ENCODE measurements at regions not wholly inside any gene's neighbourhood (a gene's known extent, or its start where the extent isn't known, plus 50 kb on each side); places are given as distances from the start of the nearest gene placed in this dataset.

DNA sequence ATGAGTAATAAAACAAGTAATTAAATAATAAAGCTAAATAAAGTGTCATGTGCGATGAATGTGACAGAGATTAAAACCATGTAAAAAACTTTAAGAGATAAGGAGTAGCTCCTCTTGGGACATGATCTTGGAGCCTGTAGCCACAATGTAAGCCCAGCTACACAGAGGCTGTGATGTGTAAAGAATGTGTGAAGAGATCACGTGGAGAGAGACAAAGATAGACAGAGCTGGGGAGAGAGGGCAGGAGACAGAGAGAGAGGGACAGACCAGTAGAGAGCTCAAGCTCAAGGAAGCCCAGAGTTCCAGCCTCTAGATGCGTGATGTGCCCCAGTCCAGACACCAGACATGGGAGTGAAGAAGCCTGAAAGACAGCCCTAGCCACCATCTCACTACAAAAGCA is 644.1 kb downstream of the TNS3 start:
- TF ChIP-seq CTCF (IDR thresholded peaks at IDR 0.05) (no peak), POLR2A (IDR thresholded peaks at IDR 0.05) (no peak)
- H3K4me1 ChIP-seq = peaks cover 0 to 25% (median 13%) of the 10 kb centered on the region in 12 donors
- no peaks in the 10 kb centered on the region for H3K36me3 ChIP-seq
- no peaks in the 10 kb centered on the region for H3K27me3 ChIP-seq
- intact Hi-C loops (cut with DNase I) = loop anchor here in 3 of 10 donors (10.0 kb wide), 4 partner anchors 97 to 333 kb away; no protein-coding TSS in a partner anchor
- DNase-seq (no peak), ATAC-seq (peak; percentile 46 to 87 (median 66))
- H3K27ac ChIP-seq = no peak overlapping the region
- H3K4me3 ChIP-seq = no peak overlapping the region
- no peaks in the 10 kb centered on the region for H3K9me3 ChIP-seq
- WGBS, 4 donors = 45 to 59% (median 52%) methylated on average over 3 of the region's 3 CpGs

- intact Hi-C loops (cut with DNase I) = loop anchor here in 3 of 10 donors (5.0 to 10.0 kb wide), 5 partner anchors 100 to 330 kb away; no protein-coding TSS in a partner anchor
- DNase-seq = no peak
- Histone ChIP-seq H3K36me3 (no peaks in the 10 kb centered on the region), H3K27me3 (no peaks in the 10 kb centered on the region), H3K4me3 (no peak overlapping the region), H3K9me3 (no peaks in the 10 kb centered on the region), H3K4me1 (peaks cover 0 to 34% (median 19%) of the 10 kb centered on the region in 12 donors), H3K27ac (peak overlapping the region in 1 of 12 donors; percentile 71)
- 61 to 74% (median 69%) methylated on average over 3 of the region's 3 CpGs for WGBS, 4 donors
- no peak for ATAC-seq
- TF ChIP-seq POLR2A (IDR thresholded peaks at IDR 0.05) (no peak), CTCF (IDR thresholded peaks at IDR 0.05) (no peak)
Measured at GRCh38 chr7:46934198-46934825, 647.6 kb downstream of the TNS3 start.

DNA sequence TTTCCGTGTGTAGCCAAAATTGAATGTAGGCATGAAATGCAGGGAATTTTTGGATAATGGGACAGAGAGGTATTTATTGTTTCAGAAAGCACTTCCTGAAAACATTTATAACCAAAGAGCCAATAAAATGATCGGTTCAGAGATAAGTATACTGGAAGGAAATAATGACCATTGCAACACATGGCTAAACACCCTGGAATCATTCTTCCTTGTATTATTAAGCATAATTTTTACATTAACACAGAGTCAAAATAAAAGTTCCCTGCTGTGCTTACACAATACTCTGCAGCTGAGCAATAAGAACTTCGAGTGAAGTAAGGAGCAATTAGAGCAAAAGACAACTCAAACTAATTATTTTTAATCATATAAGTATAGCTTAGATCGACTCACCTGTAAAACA is 648.3 kb downstream of the TNS3 start:
- peaks cover 0 to 37% (median 20%) of the 10 kb centered on the region in 12 donors for H3K4me1 ChIP-seq
- intact Hi-C loops (cut with DNase I) = loop anchor here in 3 of 10 donors (5.0 to 10.0 kb wide), 5 partner anchors 101 to 329 kb away; no protein-coding TSS in a partner anchor
- DNase-seq (no peak), ATAC-seq (peak in 1 of 4 donors; percentile 35)
- H3K27me3 ChIP-seq = no peaks in the 10 kb centered on the region
- WGBS, 4 donors = 65 to 77% (median 66%) methylated on average over 4 of the region's 4 CpGs
- H3K9me3 ChIP-seq = no peaks in the 10 kb centered on the region
- H3K27ac ChIP-seq = peak overlapping the region in 8 of 12 donors; percentile 11 to 71 (median 51)
- no peak for TF ChIP-seq CTCF (IDR thresholded peaks at IDR 0.05)
- TF ChIP-seq POLR2A (IDR thresholded peaks at IDR 0.05) = no peak
- no peak overlapping the region for H3K4me3 ChIP-seq
- H3K36me3 ChIP-seq = no peaks in the 10 kb centered on the region

GRCh38 chr7:46932676-46933424 is 649.1 kb downstream of the TNS3 start:
- intact Hi-C loops (cut with DNase I) = loop anchor here in 3 of 10 donors (5.0 to 10.0 kb wide), 5 partner anchors 102 to 328 kb away; no protein-coding TSS in a partner anchor
- H3K36me3 ChIP-seq = no peaks in the 10 kb centered on the region
- H3K4me3 ChIP-seq = no peak overlapping the region
- ATAC-seq (peak; percentile 59 to 85 (median 73)), DNase-seq (peak in 3 of 5 donors; percentile 26 to 59 (median 37))
- peaks cover 0 to 36% (median 20%) of the 10 kb centered on the region in 12 donors for H3K4me1 ChIP-seq
- peak in 6 of 12 donors; percentile 10 to 49 (median 22) for TF ChIP-seq CTCF (IDR thresholded peaks at IDR 0.05)
- TF ChIP-seq POLR2A (IDR thresholded peaks at IDR 0.05) = no peak
- peak overlapping the region in 10 of 12 donors; percentile 8 to 71 (median 37) for H3K27ac ChIP-seq
- WGBS, 4 donors = 38% methylated on average over 7 of the region's 7 CpGs
- H3K9me3 ChIP-seq = no peaks in the 10 kb centered on the region
- no peaks in the 10 kb centered on the region for H3K27me3 ChIP-seq

All from heart left ventricle (tissue), 16 donors.